NCI-H2227 (cell line): ENCODE measurements at regions not wholly inside any gene's neighbourhood (a gene's known extent, or its start where the extent isn't known, plus 50 kb on each side); places are given as distances from the start of the nearest gene placed in this dataset.

Experiments
- DNase-seq: peaks from one replicate; lab custom pipeline; 2025; ENCODE audit not compliant: unreplicated experiment; lab: John Stamatoyannopoulos, UW

DNA sequence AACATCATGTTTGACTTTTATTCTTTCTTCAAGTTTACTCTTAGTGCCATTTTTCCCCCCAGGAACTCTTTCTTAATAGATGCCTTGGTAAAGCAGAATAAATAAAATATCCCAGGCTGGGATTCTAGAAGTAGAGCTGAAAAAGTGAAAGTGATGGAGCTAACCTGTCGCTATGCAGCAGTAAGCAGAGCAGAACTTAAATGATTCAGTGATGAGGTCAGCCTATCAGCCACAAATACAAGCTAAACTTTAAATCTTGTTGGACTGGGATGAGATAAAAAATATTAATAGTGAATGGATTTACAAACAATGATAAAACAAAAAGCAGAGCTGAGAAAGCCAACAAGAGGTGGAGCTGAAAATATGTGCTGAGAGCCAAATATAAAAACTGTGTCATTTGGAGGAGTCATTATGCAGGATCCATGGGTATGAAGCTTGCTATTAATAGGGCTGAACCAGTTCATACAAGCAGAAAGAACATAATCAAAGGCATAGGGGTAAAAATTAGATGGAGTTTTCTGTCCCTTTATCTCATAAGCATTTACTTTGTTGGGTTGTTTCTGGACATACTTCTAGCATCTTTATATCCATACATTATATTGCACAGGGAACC, 877.8 kb downstream of the EPHA7 start:
- no peak for DNase-seq

DNA sequence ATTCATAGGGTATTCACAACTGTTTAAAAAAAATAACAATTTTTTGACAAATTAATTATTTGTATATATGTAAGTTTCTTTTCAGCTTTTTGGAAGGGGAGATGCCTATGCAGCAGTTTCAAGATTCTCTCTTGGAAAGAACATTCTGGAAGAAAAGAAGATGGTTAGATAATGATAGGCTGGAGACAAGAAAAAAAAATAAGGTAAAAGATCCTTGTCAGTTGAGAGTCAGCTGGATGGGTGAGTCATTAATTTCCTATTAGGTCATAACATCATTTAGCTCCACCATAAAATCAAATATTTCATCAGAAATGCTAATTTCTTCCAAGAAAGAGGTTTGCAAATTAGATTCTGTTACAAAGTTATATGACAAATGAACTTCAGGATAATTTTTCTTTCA, 880.4 kb downstream of the EPHA7 start:
- no peak for DNase-seq

DNA sequence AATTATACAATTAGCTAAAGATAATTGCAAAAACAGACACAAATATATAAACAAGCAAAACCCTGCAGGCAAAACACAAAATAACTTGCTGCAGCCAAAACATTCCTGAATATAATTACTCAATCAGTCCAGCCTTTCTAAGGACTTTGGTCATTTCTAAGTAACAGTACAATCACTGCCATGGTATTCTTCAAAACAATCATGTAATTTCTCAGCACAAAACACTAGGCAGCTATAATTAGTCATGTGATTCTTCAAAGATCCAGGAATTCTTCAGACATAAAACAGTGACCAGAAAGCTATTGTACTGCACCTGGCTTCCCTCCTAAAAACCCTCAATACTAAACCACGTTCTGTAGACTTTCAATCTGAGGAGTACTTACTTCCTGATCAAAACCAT, 881.1 kb downstream of the EPHA7 start:
- no peak for DNase-seq

DNA sequence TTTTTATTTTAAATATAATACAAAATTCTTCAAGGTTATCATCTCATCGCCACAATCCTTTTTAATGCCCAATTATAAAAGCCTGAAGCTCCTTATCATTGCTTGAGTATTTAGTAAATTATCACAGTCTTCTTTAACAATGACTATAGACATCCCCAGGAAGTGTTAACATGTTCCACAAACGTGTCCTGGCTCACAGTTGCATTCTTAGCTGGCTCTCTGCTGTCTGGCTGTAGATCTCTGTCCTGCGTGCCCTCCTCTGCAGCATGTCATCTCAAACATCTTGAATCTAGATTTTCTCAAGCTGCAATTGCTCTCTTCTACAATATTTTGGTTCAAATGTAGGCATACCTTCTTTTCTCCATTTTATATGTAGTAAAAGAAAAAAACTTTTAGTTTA, 885.2 kb downstream of the EPHA7 start:
- no peak for DNase-seq

DNA sequence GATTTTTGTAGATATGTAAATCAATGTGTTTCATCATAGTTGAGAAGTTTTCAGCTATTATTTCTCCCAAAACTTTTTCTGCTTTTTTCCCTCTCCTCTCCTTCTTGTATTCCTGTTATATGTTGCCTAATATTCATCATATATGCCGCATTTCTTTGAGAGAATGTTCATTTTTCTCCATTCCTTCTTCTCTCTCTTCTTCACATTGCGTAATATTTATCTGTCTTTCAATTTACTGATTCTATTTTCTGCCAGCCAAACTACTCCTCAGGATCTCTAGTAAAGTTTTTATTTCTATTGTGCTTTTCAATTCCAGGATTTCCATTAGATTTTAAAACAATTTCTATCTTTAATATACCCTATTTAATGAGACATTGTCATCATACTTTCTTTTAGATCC, 896.8 kb downstream of the EPHA7 start:
- DNase-seq: no peak

DNA sequence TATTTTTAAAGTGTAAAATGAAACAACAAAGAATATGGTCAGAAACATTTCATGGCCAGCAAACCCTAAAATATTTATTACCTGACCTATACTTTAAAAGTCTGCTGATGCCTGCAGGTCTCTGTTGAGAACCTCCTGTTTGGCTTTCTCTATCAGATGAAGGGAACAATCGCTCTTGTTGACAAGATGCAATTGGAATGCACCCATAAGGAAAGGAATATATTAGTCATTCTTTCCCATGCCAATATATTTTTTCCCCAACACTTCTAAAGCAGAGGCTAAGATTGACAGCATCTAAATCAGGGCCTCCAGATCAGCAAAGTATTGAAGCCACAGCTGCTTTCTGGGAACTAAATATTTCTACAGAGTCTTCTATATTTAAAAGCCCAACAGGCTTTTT, 897.8 kb downstream of the EPHA7 start:
- no peak for DNase-seq

DNA sequence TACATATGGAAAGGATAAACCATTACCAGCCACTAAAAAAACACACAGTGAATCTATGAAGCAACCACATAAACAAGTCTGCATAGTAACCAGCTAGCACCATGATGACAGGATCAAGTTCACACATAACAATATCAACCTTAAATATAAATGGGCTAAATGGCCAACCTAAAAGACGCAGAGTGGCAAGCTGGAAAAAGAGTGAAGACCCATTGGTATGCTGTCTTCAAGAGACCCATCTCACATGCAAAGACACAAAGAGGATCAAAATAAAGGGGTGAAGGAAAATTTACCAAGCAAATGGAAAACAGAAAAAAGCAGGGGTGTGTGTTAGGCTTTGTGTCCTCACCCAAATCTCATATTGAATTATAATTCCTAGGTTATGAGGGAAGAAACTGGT, 909.2 kb downstream of the EPHA7 start:
- DNase-seq: no peak

DNA sequence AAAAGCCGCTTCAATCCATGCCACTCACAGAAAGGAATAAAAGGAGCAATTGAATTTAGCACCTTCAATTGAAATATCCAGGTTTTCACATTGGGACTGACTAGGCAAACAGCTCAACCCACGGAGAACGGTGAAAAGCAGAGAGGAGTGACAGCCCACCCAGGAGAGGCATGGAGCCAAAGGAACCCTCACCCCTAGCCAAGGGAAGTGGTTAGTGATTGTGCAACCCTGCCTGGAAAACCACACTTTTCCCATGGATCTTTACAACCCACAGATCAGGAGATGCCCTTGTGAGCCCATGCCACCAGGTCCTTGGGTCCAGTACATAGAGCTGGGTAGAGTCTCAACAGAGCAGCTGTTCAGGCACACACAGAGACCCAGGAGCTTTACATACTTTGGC, 911.8 kb downstream of the EPHA7 start:
- no peak for DNase-seq

DNA sequence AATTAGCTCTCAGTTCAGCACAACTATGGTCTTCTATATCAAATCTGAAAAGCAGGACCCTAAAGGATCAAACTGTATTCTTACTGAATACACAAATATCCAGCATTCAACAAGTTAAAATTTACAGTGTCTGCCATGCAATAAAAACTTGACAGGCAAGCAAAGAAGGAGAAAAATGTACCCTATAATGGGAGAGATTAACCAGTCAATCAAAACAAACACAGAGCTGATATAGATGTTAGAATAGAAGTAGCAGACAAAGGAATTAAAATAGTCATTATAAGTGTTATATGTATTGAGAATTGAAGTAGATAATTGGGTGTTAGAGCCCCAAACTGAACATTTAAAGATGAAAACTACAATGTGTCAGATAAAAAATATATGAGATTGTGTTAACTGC, 914.9 kb downstream of the EPHA7 start:
- DNase-seq: no peak

DNA sequence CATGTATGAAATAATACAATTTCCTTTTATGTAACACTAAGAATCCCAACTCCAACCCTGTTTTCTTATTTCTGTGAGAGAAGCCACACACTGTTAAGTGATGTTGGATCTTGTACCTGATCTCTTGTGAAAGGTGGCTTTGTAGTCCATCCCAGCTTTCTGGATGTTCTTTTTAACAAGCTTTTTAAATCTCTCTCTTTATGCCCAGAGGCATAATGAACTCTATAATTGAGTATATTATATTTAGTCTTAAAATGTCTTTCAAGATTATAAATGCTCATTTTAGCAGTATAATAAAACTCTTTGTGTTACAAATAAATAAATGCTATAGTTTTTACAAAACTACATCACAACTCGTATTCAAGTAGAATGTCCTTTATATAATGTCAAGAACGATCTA, 922.1 kb downstream of the EPHA7 start:
- no peak for DNase-seq

DNA sequence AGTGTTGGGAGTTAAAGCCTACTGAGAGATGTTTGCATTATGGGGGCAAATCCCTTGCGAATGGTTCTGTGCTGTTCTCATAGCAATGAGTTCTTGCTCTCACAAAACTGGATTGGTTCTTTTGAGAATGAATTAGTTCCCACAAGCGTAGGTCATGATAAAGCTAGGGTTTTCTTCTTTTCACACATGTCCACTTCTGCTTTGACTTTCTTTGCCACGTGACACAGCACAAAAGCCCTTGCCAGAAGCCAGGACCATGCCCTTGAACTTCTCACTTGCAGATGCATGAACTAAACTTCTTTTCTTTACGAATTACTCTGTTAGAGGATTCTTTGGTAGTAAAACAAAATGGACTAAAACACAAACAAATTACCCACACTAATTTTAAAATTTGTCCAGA, 922.8 kb downstream of the EPHA7 start:
- DNase-seq: no peak

DNA sequence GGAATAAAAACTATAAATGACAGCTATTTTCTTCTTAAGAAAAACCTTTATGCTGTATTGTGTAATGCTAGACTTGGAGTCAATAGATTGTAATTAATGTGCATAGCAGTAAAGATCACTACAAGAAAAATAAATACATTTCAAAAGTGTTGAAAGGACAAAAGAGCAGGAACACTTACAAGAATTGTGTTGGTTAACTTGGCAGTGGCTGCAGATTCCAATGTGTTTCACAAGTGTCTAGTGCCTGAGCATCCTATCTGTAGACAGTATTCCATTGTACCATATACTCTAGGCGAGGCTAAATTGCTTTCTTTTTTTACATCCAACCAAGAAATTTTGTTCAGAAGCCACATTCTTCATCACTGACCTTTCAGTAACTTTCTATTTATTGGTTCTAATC, 924.1 kb downstream of the EPHA7 start:
- no peak for DNase-seq

DNA sequence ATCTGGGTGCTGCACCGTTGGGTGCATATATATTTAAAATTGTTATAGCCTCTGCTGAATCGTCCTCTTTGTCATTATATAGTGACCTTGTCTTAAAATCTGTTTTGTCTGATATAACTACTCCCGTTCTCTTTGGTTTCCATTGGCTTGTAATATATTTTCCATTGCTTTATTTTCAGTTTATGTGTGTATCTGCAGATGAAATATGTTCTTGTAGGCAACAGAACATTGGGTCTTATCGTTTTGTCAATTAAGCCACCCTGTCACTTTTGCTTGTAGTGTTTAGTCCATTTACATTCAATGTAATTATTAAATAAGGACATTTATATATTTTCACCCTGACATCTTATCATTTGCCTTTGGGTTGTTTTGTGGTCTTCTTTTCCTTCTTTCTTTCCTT, 933.9 kb downstream of the EPHA7 start:
- DNase-seq: no peak

DNA sequence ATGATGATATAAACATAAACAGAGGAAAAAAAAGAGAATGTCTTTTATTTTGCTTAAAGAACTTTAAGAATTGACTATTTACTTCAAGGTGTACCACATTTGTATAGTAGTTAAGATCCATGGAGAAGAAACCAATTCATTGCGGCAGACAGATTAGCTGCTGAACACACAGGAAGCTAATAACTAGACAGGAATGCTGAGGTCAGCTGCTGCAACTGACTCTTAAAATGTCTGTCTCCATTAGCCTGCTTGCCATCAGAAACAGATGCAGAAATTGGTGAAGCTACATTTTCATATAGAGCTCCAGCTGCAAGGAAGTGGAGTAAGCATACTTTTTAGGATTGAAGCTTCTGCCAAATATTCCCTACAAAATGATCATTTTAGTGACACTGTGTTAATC, 939.5 kb downstream of the EPHA7 start:
- DNase-seq: no peak

DNA sequence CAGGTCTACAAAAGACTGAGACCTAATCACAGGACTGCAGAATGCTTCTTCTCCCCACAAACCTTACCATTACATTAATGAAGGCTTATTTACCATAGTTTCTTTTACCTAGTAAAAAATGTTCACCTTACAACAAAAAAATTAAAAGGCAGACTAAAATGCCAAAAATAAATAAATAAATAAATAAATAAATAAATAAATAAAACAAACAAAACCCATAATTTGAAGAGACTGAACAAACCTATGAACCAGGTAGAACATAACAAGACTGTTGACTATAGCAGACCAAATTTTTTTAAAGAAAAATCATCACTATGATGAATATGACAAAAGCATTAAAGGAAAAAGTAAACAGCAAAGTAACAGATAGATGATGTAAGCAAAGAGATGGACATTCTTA, 946.3 kb downstream of the EPHA7 start:
- DNase-seq: no peak

DNA sequence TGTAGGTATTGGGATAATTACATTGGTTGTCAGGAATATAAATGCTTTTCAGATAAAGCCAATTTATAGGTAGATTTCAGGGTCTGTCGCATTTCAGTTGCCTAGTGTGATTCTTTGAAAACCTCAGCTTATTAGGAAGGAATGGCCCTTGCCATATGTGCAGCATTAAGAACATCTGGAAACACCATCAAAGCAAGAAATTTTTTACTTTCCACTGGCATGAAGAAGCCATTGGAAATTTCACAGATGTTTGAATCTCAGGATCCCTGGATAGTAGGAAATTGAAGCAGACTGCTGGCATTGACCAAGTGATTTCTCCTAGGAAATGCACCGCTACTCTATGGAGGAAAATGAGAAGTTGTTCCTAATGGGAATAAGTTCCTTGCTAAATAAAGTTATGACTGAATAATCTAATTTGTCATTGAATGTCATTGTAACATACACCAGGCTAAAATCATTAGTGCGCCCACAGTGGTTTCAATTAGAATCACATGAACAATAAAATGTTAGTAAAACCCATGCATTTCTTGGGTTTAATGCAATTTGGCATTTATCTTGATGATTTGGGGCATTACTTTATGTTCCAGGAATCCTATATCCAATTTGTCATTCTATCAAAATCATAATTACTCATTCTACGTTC, 950.1 kb downstream of the EPHA7 start:
- DNase-seq: no peak

DNA sequence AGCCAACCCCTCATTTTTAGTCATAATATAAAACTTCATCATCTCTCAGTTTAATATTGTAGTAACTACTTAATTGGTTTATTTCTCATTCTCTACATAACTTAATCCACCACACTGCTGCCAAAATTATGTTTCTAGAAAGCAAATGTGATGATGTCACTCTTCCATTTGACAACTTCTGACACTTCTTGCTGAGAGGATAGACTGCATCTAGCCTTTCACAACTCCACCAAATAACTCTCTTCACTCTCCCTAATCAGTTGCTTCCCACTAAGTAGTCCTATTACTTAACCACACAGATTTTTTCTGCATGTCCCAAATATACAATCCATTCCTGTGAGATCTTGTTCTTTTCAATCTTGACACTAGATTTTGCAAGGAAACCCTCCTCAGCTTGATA, 951.3 kb downstream of the EPHA7 start:
- DNase-seq: no peak

DNA sequence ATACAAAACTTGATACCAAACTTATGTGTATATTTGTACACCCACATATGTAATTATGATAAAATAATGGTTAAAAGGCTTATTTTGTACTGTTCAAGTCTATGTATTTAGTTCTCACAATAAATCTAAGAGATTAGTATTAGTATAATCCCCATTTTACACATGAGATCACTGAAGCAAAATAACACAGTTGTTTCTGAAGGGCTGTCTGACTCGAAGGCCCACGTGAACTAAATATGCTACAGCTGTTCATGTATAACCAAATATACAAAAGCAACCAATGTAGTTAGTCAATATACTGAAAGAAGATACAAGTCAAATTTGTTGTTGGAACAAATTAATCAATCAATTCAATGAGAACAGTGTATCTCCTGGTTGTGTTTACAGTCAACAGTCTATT, 959.2 kb downstream of the EPHA7 start:
- DNase-seq: no peak

DNA sequence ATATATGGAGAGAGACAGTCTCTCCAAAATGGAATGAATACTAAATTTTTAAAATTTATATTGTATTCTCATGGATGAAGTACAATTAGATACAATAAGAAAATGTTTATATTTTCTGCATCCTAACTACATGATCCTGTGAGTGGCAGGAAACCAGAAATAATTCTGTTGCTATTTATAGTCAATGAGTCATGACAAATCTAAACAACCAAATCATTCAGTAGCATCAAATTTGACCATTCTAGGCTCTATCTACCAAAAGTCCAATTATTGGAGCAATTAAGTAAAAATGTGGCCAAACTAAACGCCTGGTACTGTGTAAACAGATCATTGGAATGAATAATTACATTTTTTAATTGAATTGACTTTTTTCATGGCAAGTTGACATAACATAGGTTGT, 959.8 kb downstream of the EPHA7 start:
- DNase-seq: no peak

DNA sequence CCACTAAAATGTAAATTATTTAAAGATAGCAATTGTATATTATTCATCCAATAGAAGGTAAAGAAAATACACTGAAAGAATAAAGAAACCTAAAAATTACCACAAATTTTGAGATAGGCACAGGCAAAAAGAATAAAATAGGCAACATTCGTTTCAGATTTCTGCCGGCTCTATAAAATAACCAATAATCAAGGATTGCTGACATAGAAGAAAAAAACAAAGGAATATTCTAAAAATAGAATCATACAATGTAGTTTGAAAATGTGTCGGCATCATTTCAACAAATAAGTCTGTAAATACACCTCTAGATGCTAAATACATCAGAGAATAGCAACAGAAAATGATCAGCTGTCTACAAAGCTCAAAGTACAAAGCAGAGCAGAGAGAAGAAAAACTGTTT, 973.3 kb downstream of the EPHA7 start:
- DNase-seq: no peak

DNA sequence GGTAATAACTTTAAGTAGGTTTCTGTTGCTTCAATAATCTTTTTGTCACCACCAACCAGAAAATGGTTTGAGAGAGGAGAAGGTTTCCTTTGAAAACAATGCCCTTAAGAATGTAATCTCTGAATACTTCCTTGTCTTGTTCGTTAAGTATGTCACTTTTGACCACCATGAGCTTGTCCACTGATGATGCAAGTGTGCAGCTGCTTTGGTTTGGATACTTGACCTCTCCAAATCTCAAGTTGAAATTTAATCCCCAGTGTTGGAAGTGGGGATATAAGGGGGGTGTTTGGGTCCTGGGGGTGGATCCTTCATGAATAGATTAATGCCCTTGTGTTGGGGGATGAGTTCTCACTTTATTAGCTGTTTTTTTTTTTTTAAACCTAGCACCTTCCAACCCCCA, 985.4 kb downstream of the EPHA7 start:
- no peak for DNase-seq

DNA sequence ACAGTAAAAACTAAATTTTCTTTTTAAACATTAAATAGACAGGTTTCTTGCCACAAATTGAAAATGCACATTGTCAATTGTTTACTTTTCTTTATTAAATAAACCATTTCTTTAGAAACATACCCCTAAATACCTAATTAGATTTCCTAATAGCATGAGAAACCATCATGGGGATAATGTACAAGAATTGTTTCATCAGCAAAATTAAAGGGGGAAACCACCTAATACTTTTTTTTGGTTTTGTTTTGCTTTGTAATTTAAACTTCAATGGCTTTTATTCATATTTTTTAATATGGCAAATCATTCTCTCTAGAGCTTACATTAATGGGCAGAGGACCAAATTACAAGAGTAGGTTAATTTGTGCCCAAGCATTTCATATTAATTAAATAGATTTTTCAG, 987.9 kb downstream of the EPHA7 start:
- no peak for DNase-seq

DNA sequence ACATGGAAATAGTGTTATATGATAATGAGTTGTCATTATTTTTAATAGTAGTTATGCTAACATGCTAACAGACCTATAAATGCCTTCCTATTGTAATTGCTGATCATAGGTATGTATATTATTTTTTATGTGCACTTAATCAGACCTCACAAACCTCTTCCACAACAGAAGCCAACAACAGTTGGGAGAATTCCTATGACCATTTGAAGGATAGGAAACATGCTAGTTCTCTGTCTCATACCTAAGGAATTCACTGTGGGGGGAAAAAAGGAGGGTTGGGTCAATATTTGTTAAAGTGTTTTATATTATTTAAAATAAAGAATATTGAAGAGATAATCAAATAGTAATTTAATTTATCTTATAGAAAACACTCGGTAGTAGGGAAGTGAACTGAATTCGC, 990.9 kb downstream of the EPHA7 start:
- no peak for DNase-seq
